NOMO-1 (cell line): ENCODE measurements at regions not wholly inside any gene's neighbourhood (a gene's known extent, or its start where the extent isn't known, plus 50 kb on each side); places are given as distances from the start of the nearest gene placed in this dataset.

Source experiments
- DNase-seq, 2 experiments: peaks; one replicate each; lab custom pipeline; 2025; ENCODE audit not compliant: unreplicated experiment in 2 of 2; lab: John Stamatoyannopoulos, UW

- no peak for DNase-seq
Observed at GRCh38 chr4:80124246-80125211, 51.5 kb upstream of the ANTXR2 start.
